Loucy (cell line): ENCODE measurements at regions not wholly inside any gene's neighbourhood (a gene's known extent, or its start where the extent isn't known, plus 50 kb on each side); places are given as distances from the start of the nearest gene placed in this dataset.

Experiments
- CTCF ChIP-seq: fragments of 200-600 bp; sonication (generic); conservative IDR thresholded peaks from 2 replicates; pipeline ENCODE4 v1.5.1; 2014; ENCODE audit warnings: mild to moderate bottlenecking, antibody characterized with exemption, low read length
- EZH2phosphoT487 ChIP-seq: fragments of 200-600 bp; IDR thresholded peaks from 2 replicates; pipeline ENCODE4 v1.6.1; 2018; ENCODE audit warnings: antibody characterized with exemption, mild to moderate bottlenecking, moderate library complexity, borderline replicate concordance

GRCh38 chr12:21026302-21026701 is 104.7 kb upstream of the SLCO1B1 start:
- TF ChIP-seq CTCF (no peak), EZH2phosphoT487 (no peak)
